H1 (cell line): ENCODE measurements at regions not wholly inside any gene's neighbourhood (a gene's known extent, or its start where the extent isn't known, plus 50 kb on each side); places are given as distances from the start of the nearest gene placed in this dataset.

Experiments
- CTCF ChIA-PET: fragments of 300-600 bp; sonication (Branson Sonifier 250); formaldehyde crosslinking; loops from one replicate; lab custom pipeline; 2021; ENCODE audit not compliant: partially characterized antibody; lab: Charles Lee
- POLR2A ChIA-PET: fragments of 300-600 bp; sonication (Branson Sonifier 250); formaldehyde crosslinking; loops from one replicate; lab custom pipeline; 2021; ENCODE audit warnings: inconsistent platforms; ENCODE audit not compliant: partially characterized antibody; lab: Charles Lee
- DNase-seq, 2 experiments: peaks; one replicate each; pipeline versions ENCODE4 v3.0.0 to v3.0.0-alpha.2; 2010 to 2022; ENCODE audit warnings: low spot score in 2 of 2, low read depth in 1 of 2, mixed read lengths in 1 of 2
- FAIRE-seq: peaks from 2 replicates; lab custom pipeline; 2011; peaks lifted over from hg19 to GRCh38; lab: Jason Lieb, UNC
- H2AFZ ChIP-seq: 2 replicates; pipeline ENCODE4 v1.8.1; 2012; ENCODE audit warnings: low read length, inconsistent platforms
- H2AK5ac ChIP-seq: 2 replicates; pipeline ENCODE4 v1.6.1; 2013; ENCODE audit warnings: low read depth, low read length
- H2BK120ac ChIP-seq: replicated peaks from 2 replicates; pipeline ENCODE3; 2013; ENCODE audit warnings: low read depth, low read length, inconsistent platforms
- H2BK12ac ChIP-seq: 2 replicates; pipeline ENCODE4 v1.6.1; 2013; ENCODE audit warnings: low read depth, low read length
- H2BK15ac ChIP-seq: 2 replicates; pipeline ENCODE4 v1.6.1; 2013; ENCODE audit warnings: low read length
- H2BK20ac ChIP-seq: 2 replicates; pipeline ENCODE4 v1.6.1; 2013; ENCODE audit warnings: low read length
- H2BK5ac ChIP-seq: 2 replicates; pipeline ENCODE4 v1.6.1; 2013; ENCODE audit warnings: low read depth, low read length
- H3K14ac ChIP-seq: 2 replicates; pipeline ENCODE4 v1.6.1; 2013; ENCODE audit warnings: inconsistent platforms; ENCODE audit not compliant: insufficient read length
- H3K18ac ChIP-seq: 2 replicates; pipeline ENCODE4 v1.6.1; 2013; ENCODE audit warnings: low read length; ENCODE audit errors: extremely low read depth
- H3K23ac ChIP-seq: 2 replicates; pipeline ENCODE4 v1.6.1; 2013; ENCODE audit warnings: inconsistent platforms; ENCODE audit not compliant: insufficient read length
- H3K23me2 ChIP-seq: 2 replicates; pipeline ENCODE4 v1.6.1; 2013; ENCODE audit warnings: low read depth, low read length
- H3K27ac ChIP-seq: 2 replicates; pipeline ENCODE4 v1.6.1; 2011; ENCODE audit warnings: low read depth, low read length, inconsistent platforms
- H3K27me3 ChIP-seq, 4 experiments: replicated peaks in 1 of 4; 1 replicate in 1 of 4; 2 replicates in 3 of 4; pipeline versions ENCODE4 v1.6.1 to v1.8.1; 2011 to 2013; ENCODE audit warnings: low read length in 3 of 4, mild to moderate bottlenecking in 3 of 4, inconsistent platforms in 2 of 4, mixed read lengths in 2 of 4, moderate library complexity in 1 of 4; ENCODE audit not compliant: control insufficient read depth in 3 of 4, insufficient read depth in 3 of 4; ENCODE audit errors: extremely low read depth in 1 of 4
- H3K36me3 ChIP-seq, 4 experiments: 2 replicates each; pipeline versions ENCODE4 v1.6.1 to v1.8.1; 2011 to 2013; ENCODE audit warnings: mild to moderate bottlenecking in 4 of 4, low read length in 3 of 4, moderate library complexity in 2 of 4, control low read depth in 1 of 4, inconsistent platforms in 1 of 4; ENCODE audit not compliant: insufficient read depth in 4 of 4, control insufficient read depth in 2 of 4
- H3K4ac ChIP-seq: replicated peaks from 2 replicates; pipeline ENCODE3; 2013; ENCODE audit warnings: low read length, low read depth, mixed read lengths, inconsistent platforms; ENCODE audit not compliant: insufficient read length
- H3K4me1 ChIP-seq, 4 experiments: replicated peaks in 1 of 4; 1 replicate in 1 of 4; 2 replicates in 3 of 4; pipeline versions ENCODE4 v1.6.1 to v1.8.1; 2011 to 2013; ENCODE audit warnings: low read length in 3 of 4, inconsistent platforms in 2 of 4, mixed read lengths in 1 of 4; ENCODE audit not compliant: insufficient read depth in 4 of 4, control insufficient read depth in 3 of 4
- H3K4me2 ChIP-seq, 2 experiments: 2 replicates each; pipeline versions ENCODE4 v1.6.1 to v1.8.1; 2011 to 2013; ENCODE audit warnings: low read depth in 2 of 2, low read length in 2 of 2, control low read depth in 1 of 2, inconsistent platforms in 1 of 2, mild to moderate bottlenecking in 1 of 2; ENCODE audit not compliant: insufficient read depth in 1 of 2
- H3K4me3 ChIP-seq, 4 experiments: fragments of 200-600, 300-600 bp in 1 of 4; sonication (generic), shearing (Covaris generic), sonication (Bioruptor Twin) in 1 of 4; 2 replicates each; pipeline versions ENCODE4 v1.5.1 to v1.8.1; 2011 to 2016; ENCODE audit warnings: low read length in 4 of 4, low read depth in 3 of 4, control low read depth in 2 of 4, inconsistent platforms in 2 of 4, mild to moderate bottlenecking in 2 of 4, mixed read lengths in 1 of 4, moderate library complexity in 1 of 4; ENCODE audit not compliant: insufficient read depth in 2 of 4; ENCODE audit errors: extremely low read depth in 1 of 4
- H3K56ac ChIP-seq: replicated peaks from 2 replicates; pipeline ENCODE3; 2013; ENCODE audit warnings: low read depth, mild to moderate bottlenecking, mixed read lengths, low read length, inconsistent platforms; ENCODE audit not compliant: insufficient read length
- H3K79me1 ChIP-seq: 2 replicates; pipeline ENCODE4 v1.6.1; 2013; ENCODE audit warnings: low read depth, low read length, control low read depth
- H3K79me2 ChIP-seq, 2 experiments: 2 replicates each; pipeline versions ENCODE4 v1.6.1 to v1.8.1; 2012 to 2013; ENCODE audit warnings: low read length in 2 of 2, mild to moderate bottlenecking in 2 of 2, inconsistent platforms in 1 of 2; ENCODE audit not compliant: insufficient read depth in 2 of 2, control insufficient read depth in 1 of 2
- H3K9ac ChIP-seq, 4 experiments: replicated peaks in 1 of 4; 1 replicate in 1 of 4; 2 replicates in 3 of 4; pipeline versions ENCODE4 v1.6.1 to v1.8.1; 2011 to 2013; ENCODE audit warnings: low read depth in 3 of 4, low read length in 3 of 4, control low read depth in 2 of 4, mild to moderate bottlenecking in 2 of 4, moderate library complexity in 2 of 4, inconsistent platforms in 1 of 4; ENCODE audit errors: extremely low read depth in 1 of 4
- H3K9me3 ChIP-seq, 2 experiments: 2 replicates each; pipeline versions ENCODE4 v1.6.1 to v1.8.1; 2012 to 2013; ENCODE audit warnings: mild to moderate bottlenecking in 2 of 2, moderate library complexity in 2 of 2, control low read depth in 1 of 2, inconsistent platforms in 1 of 2, low read depth in 1 of 2, low read length in 1 of 2, mixed read lengths in 1 of 2; ENCODE audit not compliant: insufficient read depth in 2 of 2
- H4K20me1 ChIP-seq, 2 experiments: replicated peaks in 1 of 2; 2 replicates each; pipeline versions ENCODE3 to v1.8.1; 2011 to 2013; ENCODE audit warnings: inconsistent platforms in 2 of 2, low read length in 2 of 2, mild to moderate bottlenecking in 1 of 2; ENCODE audit not compliant: insufficient read depth in 2 of 2, control insufficient read depth in 1 of 2
- H4K5ac ChIP-seq: 2 replicates; pipeline ENCODE4 v1.6.1; 2013; ENCODE audit warnings: low read length, low read depth, mixed read lengths, inconsistent platforms; ENCODE audit not compliant: insufficient read length
- H4K8ac ChIP-seq: 2 replicates; pipeline ENCODE4 v1.8.0; 2013; ENCODE audit warnings: mild to moderate bottlenecking, moderate library complexity, low read length, inconsistent platforms; ENCODE audit not compliant: insufficient read depth; ENCODE audit errors: extremely low read depth
- H4K91ac ChIP-seq: replicated peaks from 2 replicates; pipeline ENCODE3; 2013; ENCODE audit warnings: low read length, mixed read lengths, inconsistent platforms; ENCODE audit not compliant: insufficient read length
- ASH2L ChIP-seq: fragments of 200-600, 300-600 bp; sonication (generic); IDR thresholded peaks from one replicate; pipeline ENCODE4 v1.7.1; 2017; ENCODE audit warnings: low read length
- CBX5 ChIP-seq: fragments of 300-800, 300-1000 bp; sonication (generic); IDR thresholded peaks from 2 replicates; pipeline ENCODE4 v1.7.1; 2016; ENCODE audit warnings: antibody characterized with exemption, low read length, low read depth
- FOSL1 ChIP-seq: IDR thresholded peaks from 2 replicates; pipeline ENCODE4 v1.6.1; 2011; ENCODE audit warnings: mild to moderate bottlenecking, low read depth, low read length, moderate library complexity; ENCODE audit not compliant: insufficient read depth
- GABPA ChIP-seq: IDR thresholded peaks from 2 replicates; pipeline ENCODE4 v1.6.1; 2011; ENCODE audit warnings: mild to moderate bottlenecking, low read length, moderate library complexity, borderline replicate concordance; ENCODE audit not compliant: insufficient read depth
- HDAC2 ChIP-seq, 2 experiments: fragments of 300-600 bp in 1 of 2; sonication (generic) in 1 of 2; IDR thresholded peaks; 2 replicates each; pipeline ENCODE4 v1.6.1; 2011 to 2012; ENCODE audit warnings: low read depth in 2 of 2, low read length in 2 of 2, mild to moderate bottlenecking in 2 of 2, moderate library complexity in 2 of 2, borderline replicate concordance in 1 of 2, inconsistent platforms in 1 of 2
- NRF1 ChIP-seq: IDR thresholded peaks from 2 replicates; pipeline ENCODE4 v1.6.1; 2011; ENCODE audit warnings: mild to moderate bottlenecking, low read depth, low read length, improper control_type of control experiment
- POLR2A ChIP-seq, 2 experiments: IDR thresholded peaks; 1 replicate in 1 of 2; 2 replicates in 1 of 2; pipeline ENCODE4 v1.6.1; 2011; ENCODE audit warnings: low read depth in 2 of 2, low read length in 2 of 2, mild to moderate bottlenecking in 2 of 2; ENCODE audit errors: control extremely low read depth in 1 of 2
- POU5F1 ChIP-seq: IDR thresholded peaks from 2 replicates; pipeline ENCODE4 v1.6.1; 2011; ENCODE audit warnings: low read depth, mild to moderate bottlenecking, low read length, moderate library complexity
- SP4 ChIP-seq: IDR thresholded peaks from 2 replicates; pipeline ENCODE4 v1.6.1; 2012; ENCODE audit warnings: low read length, inconsistent platforms
- SRF ChIP-seq: IDR thresholded peaks from 2 replicates; pipeline ENCODE4 v1.6.1; 2011; ENCODE audit warnings: mild to moderate bottlenecking, low read depth, low read length, moderate library complexity
- TBP ChIP-seq: IDR thresholded peaks from 2 replicates; pipeline ENCODE4 v1.6.1; 2011; ENCODE audit warnings: low read depth, low read length, improper control_type of control experiment
- TCF12 ChIP-seq: IDR thresholded peaks from 2 replicates; pipeline ENCODE4 v1.6.1; 2011; ENCODE audit warnings: low read depth, mild to moderate bottlenecking, low read length
- WGBS, 2 experiments: shearing (Covaris generic) in 1 of 2; methylation state at CpG; one replicate each; pipeline versions ENCODE4 v1.1.6 to v1.1.7; 2013 to 2015; ENCODE audit warnings: low lambda C conversion rate in 2 of 2, mixed read lengths in 2 of 2, inconsistent platforms in 1 of 2, low coverage in 1 of 2, missing lambda C conversion rate in 1 of 2; ENCODE audit not compliant: insufficient replicate concordance in 2 of 2, insufficient coverage in 1 of 2, insufficient read length in 1 of 2; ENCODE audit errors: extremely low coverage in 1 of 2, missing lambda C conversion rate in 1 of 2; 5-methylcytosine and 5-hydroxymethylcytosine counted together
- TF ChIP-seq, protein P1 (sequence below): IDR thresholded peaks from 2 replicates; pipeline ENCODE4 v1.6.1; 2012; ENCODE audit warnings: low read length, inconsistent platforms

DNA sequence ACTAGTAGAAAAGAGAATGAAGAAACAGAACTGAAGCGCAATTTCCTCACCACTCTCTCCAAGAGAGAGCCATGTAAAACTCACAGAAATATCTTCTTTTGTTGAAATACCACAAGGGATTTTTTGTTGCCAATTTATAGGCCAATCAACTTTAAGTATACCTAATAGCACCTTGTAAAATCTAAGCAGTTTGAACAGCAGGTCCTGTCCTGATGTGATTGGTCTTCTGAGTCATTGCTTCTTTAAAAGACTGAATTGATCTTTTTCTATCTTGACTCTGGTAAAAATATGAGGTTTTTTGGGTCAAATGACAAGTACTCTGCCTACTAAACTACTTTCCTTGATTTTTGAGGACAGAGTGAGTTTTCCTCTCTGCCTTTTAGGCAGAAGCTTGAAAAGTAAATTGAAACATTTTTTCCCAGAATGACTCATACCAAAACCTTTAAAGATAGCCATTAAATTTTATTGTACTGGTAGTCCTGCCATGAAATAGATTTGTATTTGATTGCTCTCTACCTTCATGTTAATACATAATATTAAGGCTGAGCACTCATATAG is 343.9 kb upstream of the CBLB start:
- no peaks in the 10 kb centered on the region for H4K20me1 ChIP-seq
- H2BK15ac ChIP-seq: no peak overlapping the region
- TF ChIP-seq HDAC2 (IDR thresholded peaks at IDR 0.05; ENCODE audit: borderline replicate concordance in 1 of 2, low read depth in 2 of 2, low read length in 2 of 2): no peak
- TF ChIP-seq TBP: no peak
- no peak for TF ChIP-seq CBX5
- TF ChIP-seq ASH2L: no peak
- no peak for TF ChIP-seq POLR2A (IDR thresholded peaks at IDR 0.05; ENCODE audit: control extremely low read depth in 1 of 2, low read depth in 2 of 2, low read length in 2 of 2)
- TF ChIP-seq, protein P1, sequence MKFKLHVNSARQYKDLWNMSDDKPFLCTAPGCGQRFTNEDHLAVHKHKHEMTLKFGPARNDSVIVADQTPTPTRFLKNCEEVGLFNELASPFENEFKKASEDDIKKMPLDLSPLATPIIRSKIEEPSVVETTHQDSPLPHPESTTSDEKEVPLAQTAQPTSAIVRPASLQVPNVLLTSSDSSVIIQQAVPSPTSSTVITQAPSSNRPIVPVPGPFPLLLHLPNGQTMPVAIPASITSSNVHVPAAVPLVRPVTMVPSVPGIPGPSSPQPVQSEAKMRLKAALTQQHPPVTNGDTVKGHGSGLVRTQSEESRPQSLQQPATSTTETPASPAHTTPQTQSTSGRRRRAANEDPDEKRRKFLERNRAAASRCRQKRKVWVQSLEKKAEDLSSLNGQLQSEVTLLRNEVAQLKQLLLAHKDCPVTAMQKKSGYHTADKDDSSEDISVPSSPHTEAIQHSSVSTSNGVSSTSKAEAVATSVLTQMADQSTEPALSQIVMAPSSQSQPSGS: no peak
- no peak for TF ChIP-seq NRF1
- no peak for TF ChIP-seq SP4
- no peak for TF ChIP-seq TCF12
- TF ChIP-seq POU5F1: no peak
- TF ChIP-seq SRF: no peak
- no peak for TF ChIP-seq GABPA
- TF ChIP-seq FOSL1: no peak
- no peak overlapping the region for H2AK5ac ChIP-seq
- CTCF ChIA-PET: no interaction called here
- H3K27me3 ChIP-seq: peaks cover 0 to 1% (median 0%) of the 10 kb centered on the region in 4 experiments; a peak in 1 of 7 replicates
- H2BK12ac ChIP-seq: no peak overlapping the region
- 75% methylated on average over 1 of the region's 1 CpG; no CpG with 5 or more reads in 1 of the 2 experiments for WGBS, 2 experiments
- H2BK120ac ChIP-seq: no peak overlapping the region
- no peaks in the 10 kb centered on the region for H3K79me1 ChIP-seq
- no peak overlapping the region for H3K4me2 ChIP-seq
- H4K5ac ChIP-seq: no peak overlapping the region
- H3K9ac ChIP-seq: no peak overlapping the region
- H3K27ac ChIP-seq: no peak overlapping the region
- no peak overlapping the region for H3K4ac ChIP-seq
- POLR2A ChIA-PET: no interaction called here
- no peak overlapping the region for H3K18ac ChIP-seq
- H2BK5ac ChIP-seq: no peak overlapping the region
- H2BK20ac ChIP-seq: no peak overlapping the region
- H2AFZ ChIP-seq: no peak overlapping the region
- no peak overlapping the region for H3K56ac ChIP-seq
- no peak overlapping the region for H4K91ac ChIP-seq
- DNase-seq (no peak), FAIRE-seq (no peak)
- H3K79me2 ChIP-seq: no peaks in the 10 kb centered on the region
- H3K14ac ChIP-seq: no peak overlapping the region
- H4K8ac ChIP-seq: no peak overlapping the region
- no peaks in the 10 kb centered on the region for H3K36me3 ChIP-seq
- no peak overlapping the region for H3K23ac ChIP-seq
- H3K23me2 ChIP-seq: no peaks in the 10 kb centered on the region
- H3K9me3 ChIP-seq: no peaks in the 10 kb centered on the region; a peak in 1 of 4 replicates
- no peak overlapping the region for H3K4me3 ChIP-seq
- no peaks in the 10 kb centered on the region for H3K4me1 ChIP-seq
